ENCODE measurements at regions not wholly inside any gene's neighbourhood (a gene's known extent, or its start where the extent isn't known, plus 50 kb on each side); places are given as distances from the start of the nearest gene placed in this dataset.

DNA sequence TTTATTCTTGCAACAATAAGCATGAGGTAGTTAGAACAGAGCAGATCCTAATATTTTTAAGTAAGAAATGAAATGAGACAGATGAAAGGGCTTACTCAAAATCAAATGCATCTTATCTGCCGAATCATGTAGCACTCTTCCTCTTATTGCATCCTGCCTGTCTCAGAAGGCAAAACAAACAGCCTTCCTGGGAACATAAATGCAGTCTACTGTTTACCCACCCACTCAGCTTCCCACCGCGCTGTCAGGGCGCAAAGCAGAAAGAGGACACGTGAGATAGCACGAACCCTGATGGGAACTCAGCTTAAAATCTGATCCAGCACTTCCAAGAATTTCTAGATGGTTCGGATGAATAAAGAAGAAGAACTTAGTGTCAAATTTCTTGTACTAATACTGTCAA is 114.4 kb upstream of the CDK1 start:
- peak in 1 of 2 experiments; percentile 34 for DNase-seq

DNA sequence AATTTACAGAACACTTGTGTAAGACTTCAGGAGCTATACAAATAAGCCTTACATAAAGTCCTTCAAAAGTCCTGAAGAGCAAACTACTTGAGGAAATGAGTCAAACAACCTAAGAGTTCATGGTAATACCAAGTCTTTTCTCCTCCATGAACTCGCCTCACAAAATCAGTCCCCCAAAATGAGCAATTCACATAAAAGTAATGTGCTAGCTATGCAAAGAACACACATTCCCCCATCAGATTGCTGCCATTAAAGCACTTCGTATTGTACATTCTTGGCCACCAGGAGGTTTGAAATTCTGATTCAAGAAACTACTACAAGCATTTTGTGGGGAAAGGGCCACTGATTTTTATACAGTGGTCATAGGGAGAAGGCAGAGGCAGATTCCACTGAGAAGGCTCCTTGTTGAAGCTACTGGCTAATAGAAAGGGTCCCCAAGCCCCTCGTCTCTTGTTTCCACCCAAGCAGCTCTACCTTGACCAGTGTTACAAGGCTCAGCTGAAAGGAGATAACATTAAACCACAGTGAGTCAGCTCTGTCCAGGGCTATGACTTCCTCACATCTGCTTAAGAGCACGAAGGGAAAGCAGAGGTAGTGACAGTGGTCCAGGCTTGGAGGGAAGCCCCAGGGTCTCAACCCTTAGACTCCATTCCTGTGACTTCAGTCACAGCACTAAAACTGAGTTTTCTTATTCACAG is 115.2 kb upstream of the CDK1 start:
- no peak for DNase-seq

DNA sequence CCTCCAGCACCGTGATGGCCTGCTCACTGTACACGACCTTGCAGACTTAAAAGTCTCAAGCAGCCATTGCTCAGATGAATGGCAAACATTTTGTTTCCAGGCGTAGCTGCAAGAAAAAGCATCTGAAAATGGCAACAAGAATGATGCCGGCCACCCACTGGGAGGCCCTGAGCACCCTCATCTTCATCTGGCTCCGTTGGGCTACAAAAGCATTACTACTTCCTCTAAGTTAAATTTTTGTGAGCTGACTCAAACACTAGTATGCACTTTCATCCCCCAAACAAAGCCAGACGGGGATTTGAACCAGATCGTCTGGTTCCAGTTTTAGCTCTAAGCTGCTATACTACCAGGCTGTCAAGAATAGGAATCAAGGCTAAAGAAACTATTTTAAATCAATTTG is 116.6 kb upstream of the CDK1 start:
- DNase-seq = no peak

DNA sequence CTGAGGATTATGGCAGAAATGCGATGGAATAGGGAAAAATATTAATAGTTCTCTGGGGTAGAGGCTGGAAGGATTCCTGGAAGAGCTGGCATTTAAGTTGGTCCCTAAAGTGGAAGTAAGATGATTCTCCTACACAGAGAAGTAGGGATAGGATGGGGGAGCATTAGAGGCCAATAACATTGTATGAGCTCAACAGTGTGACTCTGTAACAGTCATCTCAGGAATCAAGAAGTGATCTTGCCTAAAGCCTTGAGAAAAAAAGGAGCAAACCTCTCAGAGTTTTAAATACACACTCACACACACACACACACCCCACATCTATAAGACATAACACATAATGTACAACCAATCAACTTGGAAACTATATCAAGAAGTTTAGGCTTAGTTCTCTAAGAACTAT is 117.7 kb upstream of the CDK1 start:
- DNase-seq = no peak

DNA sequence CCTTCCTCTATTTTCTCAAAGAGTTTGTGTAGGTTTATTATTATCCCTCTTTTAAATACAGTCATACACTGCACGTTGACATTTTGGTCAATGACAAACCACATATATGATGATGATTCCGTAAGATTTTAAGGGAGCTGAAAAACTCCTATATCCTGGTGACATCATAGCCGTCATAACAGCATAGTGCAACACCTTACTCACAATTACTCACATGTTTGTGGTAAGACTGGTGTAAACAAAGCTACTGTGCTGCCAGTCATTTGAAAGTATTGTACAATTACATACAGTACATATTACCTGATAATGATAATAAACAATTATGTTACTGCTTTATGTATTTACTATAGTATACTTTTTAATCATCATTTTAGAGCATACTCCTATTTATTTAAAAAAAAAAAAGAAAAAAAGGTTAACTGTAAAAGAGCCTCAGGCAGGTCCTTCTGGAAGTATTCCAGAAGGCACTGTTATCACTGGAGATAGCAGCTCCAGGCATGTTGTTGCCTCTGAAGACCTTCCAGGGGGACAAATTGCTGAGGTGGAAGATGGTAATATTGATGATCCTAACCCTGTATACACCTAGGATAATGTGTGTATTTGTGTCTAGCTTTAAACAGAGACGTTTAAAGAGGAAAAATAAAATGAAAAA is 123.3 kb upstream of the CDK1 start:
- DNase-seq = no peak

DNA sequence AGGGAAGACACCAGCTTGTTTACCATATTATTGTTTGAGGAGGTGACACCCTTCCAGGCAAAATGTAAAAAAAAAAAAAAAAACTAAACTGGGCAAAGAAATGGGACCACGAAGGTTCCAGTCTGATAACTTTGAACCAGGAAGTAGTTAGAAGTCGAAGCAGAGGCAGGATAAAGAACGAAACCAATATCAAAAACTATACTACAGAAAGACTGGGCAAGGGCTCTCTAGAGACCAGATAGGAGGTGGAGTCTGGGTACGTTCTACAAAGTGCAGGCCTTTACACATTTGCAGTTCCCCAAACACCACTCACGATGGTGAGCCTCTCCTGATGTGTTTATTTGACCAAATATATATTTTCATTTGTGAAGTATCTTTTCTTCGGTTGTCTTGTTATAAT is 125.7 kb upstream of the CDK1 start:
- DNase-seq = no peak

DNA sequence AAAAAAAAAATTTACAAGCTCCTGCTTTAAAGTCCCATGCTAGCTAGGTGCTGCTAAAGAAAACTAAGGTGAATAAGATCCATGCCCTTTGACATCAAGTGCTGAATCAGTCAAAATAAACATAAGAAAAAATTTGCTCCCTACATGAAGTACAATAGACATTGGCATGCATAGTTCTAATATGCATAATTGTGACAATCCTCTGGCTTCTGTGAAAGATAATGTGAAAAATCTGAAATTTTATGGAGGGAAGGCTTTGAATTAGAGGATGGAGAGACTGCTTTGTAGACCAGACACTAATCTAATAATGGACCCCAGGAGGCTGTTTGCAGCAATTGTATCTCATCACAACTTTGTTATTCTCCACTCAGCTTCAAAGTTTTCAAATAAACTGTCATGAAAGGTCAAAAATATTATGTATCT is 127.9 kb upstream of the CDK1 start:
- DNase-seq = no peak

DNA sequence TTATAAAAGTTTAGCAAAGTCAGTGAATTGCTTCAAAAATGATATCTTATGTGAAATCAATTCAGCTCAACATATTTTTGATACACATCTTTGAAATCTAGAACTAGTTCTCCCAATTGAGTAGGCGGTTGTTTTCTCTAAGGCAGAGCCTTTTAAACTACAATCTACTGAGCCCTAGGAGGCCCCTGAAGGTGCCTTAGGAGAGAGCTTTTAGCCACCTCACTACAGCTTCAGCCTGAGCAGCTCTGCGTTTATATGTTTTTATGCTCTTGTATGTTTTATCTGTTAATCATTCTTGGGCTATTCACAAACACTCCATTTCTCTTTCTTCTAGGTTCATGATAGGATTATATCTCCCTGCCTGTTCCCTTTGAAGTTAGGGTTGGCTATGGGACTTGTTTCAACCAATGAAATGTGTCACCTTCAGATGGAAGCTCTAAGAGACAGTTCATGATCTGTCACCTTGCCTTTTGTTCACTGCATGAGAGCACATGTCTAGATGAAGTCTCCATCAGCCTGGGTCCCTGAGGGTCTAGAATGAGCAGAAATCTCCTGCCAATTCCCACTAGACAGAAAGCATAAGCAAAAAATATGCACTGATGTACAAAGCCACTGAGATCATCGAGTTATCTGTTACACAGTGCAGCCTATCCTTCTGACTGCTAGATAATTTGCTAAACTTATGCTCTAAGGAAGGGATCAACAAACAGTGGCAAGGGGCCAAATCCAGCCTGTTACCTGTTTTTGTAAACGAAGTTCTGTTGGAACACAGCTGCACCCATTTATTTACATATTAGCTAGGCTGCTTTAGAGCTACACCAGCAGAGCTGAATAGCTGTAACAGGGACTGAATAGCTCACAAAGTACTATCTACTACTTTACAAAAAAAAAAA is 128.5 kb upstream of the CDK1 start:
- no peak for DNase-seq

DNA sequence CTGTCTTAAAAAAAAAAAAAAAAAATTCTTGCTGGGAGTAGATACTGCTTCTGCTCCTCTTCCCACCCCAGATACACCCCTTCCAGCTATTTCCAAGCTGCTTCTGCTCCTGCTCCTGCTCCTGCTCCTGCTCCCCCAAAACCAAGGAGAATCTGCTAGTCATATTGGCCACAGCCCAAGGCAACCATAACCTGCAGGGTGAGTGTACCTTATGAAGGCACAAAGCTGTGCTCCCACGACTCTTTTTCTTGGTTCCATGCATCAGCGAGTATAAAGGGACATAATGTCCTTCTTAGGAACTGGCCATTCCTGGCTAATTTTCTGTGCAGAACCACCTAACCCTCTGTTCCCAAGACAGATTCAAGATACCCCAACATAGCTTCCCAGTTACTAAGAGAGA is 129.5 kb upstream of the CDK1 start:
- no peak for DNase-seq

DNA sequence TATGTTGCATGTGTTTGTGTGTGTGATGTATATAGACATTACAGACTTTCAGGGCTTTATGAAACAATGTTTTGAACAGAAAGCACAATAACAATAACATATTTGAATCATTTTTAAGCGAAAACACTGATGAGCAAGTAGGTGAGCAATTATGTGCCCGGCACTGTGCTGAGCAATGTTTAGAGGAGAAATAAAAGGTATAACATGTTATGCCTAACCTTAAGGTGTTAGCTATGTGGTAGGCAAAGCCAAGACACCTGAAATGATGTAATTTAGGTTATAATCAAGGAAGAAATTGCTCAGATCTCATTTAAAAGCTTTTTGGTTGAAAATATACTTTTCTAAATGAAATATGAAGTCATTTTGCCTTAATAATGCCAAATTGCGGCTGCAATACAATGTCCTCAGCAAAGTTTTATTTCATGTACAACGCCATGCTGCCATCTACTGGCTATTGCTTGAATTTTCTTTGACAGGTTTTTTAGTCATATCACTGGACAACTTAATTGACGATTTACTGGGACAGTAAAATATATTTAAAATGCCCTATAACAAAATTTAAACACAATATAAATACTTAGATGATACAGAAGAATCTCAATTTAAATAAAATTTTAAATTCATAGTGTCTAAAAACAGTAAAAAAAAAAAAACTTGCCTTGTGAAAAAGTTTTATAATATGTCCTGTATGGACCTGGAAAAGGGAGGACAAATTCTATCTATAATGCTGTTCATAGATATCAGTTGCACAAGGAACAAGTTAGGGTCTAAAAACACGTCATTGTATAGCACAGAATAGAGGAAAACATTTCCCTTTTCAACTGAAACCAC is 131.1 kb upstream of the CDK1 start:
- peak; percentile 1 to 13 for DNase-seq

DNA sequence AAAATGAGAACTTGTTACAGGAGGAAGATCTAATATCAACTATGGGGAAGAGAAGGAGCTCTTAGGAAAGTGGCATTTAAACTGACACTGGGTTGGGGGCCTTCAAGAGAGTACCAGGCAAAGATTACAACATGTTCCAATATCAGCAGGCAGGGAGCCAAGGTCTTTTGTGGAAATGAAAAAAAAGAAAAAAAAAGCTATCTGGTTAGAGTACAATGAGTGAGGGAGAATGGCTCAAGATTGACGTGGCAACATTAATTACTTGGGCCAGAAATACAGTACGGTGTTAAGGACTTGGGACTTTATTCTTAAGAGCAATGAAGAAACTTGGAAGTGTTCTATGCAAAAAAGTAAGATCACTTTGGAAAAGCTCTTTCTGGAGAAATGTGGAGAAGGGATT is 132.3 kb upstream of the CDK1 start:
- no peak for DNase-seq

DNA sequence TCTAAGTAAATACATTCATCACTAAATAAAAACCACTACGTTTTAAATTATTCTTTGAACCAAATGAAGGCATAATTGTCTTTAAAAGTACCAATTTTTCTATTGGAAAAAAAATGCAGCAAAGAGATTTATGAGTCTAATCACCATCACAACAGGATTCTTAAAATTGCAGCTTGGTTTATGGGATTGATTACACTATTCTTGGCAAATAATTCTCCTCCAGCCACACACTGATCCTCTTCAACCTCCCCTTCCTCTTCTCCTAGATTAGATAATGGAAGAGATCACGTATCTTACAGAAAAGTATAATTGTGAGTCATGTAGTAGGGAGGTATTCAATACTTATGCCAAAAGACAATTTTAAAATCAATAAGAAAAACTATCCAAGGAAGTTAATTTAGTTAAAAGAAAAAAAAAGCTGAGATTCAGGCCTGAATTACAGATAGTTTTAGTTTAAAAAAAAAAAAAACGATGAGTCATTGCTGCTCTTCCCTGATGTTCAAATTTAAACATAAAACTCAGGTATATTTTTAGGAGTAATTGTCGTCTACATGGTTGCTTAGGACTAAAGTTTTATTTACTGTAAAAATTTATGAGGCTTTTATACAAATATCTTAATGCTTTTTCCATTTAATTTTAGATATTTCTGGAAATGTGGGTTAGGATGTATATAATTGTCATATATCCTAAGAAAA is 133.7 kb upstream of the CDK1 start:
- DNase-seq = no peak

DNA sequence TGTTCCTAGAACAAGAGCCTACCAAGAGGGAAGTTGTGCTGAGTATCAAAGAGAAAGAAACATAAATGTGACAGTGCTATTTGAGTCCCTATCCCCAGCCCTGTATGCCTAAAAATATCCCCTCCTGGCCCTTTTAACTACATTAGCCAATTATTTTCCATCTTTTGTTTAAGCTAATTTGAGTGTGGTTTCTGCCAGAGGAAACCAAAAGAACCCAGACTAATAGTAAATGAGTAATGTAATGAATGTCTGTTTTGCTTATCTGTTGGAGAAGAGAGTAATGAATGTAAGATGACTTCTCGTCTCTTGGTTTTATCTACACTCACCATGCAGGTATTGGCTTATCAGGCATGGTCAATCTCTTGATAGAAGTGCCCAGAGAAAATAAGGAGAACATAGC is 134.4 kb upstream of the CDK1 start:
- DNase-seq = no peak

DNA sequence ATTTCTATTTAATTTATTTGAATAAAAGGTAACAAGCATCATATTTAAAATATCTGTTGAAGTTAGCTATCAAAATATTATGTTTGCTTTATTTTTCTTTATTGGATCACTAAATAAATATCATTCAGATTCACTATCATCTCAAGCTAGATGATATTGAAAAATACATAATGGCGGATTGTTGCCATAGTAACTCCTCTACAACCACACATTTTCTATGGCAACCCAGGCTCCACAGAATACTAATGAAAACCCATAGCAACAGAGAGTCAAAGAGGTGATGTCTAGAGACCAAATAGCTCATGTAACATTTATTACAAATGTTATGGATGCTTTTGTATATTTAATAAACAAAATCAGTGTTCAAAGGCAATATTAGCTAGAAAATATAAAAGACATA is 148.9 kb upstream of the CDK1 start:
- DNase-seq = no peak

DNA sequence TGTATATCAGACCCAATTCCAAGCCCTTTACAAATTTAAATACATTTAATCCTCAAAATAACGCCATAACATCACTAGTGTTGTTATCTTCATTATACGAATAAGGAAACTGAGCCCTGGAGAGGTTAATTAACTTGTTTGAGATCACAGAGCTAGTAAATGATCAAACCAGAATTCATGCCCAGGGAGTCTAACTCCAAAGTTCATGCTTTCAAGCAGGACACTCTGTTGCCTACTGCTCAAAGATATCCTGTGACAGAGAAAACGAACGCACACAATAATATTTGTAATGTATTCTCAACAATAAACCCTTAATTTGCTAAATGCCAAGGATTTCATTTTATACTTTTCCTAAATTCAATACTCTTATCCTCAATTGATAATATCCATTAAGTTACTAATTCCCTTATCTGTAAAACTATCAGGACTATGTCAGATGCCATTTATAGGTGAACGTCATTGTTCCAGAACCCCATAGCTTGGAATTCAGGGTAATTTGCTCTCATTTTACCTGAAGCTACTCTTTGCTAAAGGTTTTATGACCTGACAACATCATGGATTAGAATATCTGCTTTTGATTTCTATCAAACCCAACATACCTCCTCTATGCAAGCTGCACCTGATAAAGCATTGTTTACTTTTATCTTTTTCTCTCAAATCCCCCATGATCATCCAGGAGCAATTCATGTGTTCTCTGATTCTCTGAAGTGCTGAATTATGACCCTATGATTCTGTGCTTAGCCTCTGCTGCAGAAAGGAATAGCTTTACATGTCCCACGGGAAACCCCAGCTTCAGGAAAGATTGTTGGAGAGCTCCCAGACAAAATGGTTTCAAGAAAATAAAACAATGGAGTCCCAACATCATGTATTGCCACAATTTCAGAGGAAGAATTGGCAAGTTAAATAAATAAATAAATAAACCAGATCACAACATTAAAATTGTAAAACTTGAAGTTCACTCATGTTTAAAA is 150.2 kb upstream of the CDK1 start:
- DNase-seq = no peak

DNA sequence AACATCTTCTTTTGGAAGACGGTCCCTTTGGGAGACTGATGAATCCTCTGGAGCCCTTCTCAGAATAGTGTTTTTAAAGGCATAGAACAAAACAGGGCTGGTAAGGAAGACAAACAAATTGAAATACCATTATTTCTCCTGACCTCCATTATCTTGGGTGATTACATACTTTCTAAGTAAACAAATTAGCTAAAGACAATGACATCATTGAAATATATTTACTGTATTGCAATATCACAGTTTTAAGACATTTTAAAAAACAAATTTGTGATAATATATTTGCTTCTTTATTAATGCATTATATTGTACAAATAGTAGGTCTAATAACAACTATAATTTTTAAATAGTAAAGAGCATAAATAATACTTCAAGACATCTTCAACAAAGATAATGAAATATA is 152.2 kb upstream of the CDK1 start:
- no peak for DNase-seq

DNA sequence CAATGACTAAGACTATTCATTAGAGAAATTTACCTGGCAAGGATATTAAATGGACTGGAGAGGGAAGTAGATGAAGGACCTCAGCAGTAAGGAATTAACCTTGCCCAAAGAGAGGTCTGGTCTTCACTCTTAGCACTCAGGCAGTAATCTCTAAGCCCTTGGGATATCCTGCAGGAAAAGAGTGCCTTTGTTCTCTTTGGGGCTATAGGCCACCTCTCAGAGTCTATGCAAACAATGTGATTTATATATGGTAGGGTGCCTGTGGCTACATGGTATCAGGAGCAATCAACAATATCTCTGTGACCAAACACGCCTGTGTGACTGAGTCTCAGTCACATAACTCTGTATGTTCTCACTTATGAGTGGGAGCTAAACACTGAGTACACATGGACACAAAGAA is 154.7 kb upstream of the CDK1 start:
- DNase-seq = no peak

DNA sequence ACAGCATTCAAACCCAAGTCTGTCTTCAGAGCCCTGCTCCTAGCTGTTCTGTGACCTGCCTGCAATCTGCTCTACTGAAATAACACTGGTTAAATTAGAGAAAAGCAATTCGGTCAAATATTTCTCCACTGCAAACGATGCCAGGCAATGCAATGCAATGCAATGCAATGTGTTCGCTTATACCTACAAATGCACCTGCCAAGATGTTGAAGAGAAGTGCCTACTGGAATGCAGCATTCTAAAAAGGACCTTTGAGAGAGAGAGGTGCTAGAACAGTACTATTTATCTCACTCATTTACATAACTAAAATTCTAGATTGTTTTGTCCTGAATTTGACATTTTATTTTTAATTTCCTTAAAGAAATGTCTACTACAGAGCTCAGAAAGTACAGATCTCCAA is 157.3 kb upstream of the CDK1 start:
- DNase-seq = no peak

DNA sequence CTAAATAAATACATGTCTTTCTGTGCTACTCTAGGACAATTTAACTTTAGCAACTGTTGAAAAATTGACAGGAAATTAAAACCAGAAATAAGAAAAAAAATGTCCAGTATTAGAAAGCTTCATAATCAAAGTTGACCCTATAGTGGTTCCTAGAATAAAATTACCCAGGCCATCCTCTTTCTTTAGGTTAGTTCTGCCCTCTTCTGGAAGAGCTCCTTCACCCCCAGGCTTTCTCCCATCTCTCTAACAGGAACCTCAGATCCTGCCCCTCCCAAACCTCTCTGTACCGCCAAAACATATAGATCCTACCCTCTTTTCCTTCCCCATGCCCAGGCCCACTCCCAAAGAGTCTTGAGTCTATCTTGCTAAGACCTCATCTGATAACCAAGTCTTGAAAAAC is 159.4 kb upstream of the CDK1 start:
- no peak for DNase-seq

DNA sequence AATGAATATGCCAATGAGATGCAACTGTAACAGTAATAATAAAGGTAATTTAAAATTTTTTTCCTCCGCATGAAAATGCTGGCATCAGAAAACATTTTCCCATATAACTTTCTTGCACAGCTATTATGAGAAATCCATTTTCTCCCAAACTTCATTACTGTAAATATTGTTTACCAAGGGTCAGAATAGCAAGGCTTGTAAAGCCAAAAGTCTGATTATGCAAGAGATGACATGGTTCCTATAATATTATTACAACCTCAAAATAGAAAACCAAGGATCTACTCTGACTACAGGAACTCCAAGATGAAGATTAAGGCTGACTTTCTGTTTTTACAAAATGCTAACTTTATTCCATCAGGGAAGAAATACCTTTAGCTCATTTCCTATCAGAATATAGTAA is 162.7 kb upstream of the CDK1 start:
- no peak for DNase-seq

DNA sequence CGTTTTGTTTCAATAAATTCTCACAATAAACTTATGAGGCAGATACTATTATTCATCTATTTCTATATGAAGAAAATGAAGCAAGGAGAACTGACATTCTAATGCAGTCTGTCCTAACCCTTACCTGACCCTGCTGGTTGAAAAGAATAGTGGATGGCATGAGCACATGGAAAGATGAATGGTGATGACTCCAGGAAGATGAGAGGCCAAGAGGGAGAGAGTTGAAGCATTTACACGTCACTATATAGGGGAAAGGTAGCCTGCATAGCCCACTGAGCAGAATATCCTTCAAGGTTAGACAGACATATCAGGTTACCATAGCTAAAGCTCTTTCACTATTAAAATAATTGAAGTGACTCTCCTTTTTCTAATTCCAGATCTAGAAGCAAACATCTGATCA is 163.9 kb upstream of the CDK1 start:
- no peak for DNase-seq

Measured in NCI-H187 (cell line).